HFFc6 (cell line): ENCODE measurements at regions not wholly inside any gene's neighbourhood (a gene's known extent, or its start where the extent isn't known, plus 50 kb on each side); places are given as distances from the start of the nearest gene placed in this dataset.
"Not testable (repeated sequence)": the region's sequence is repeated elsewhere in the genome, so short reads cannot be mapped to it uniquely, and the experiment has no call there.

ENCODE experiments used
- DNase-seq: peaks from one replicate; pipeline ENCODE4 v3.0.0-alpha.2; 2018
- H3K27ac Mint-ChIP-seq: 2 replicates; pipeline ENCODE4 v1.8.0; 2020; ENCODE audit warnings: mild to moderate bottlenecking, mixed read lengths
- H3K27me3 Mint-ChIP-seq: 2 replicates; pipeline ENCODE4 v1.8.0; 2021; ENCODE audit warnings: mild to moderate bottlenecking, moderate library complexity, mixed read lengths; ENCODE audit not compliant: insufficient read depth
- H3K36me3 Mint-ChIP-seq: 2 replicates; pipeline ENCODE4 v1.8.0; 2021; ENCODE audit warnings: low read depth, mixed read lengths
- H3K4me1 Mint-ChIP-seq: 2 replicates; pipeline ENCODE4 v1.8.0; 2020; ENCODE audit warnings: low read depth, mixed read lengths
- H3K4me3 Mint-ChIP-seq: 2 replicates; pipeline ENCODE4 v1.8.0; 2020; ENCODE audit warnings: mild to moderate bottlenecking, moderate library complexity, mixed read lengths
- H3K9me3 Mint-ChIP-seq: 2 replicates; pipeline ENCODE4 v1.8.0; 2020; ENCODE audit warnings: mild to moderate bottlenecking, mixed read lengths
- CTCF ChIP-seq: fragments of 200-600 bp; sonication (generic); IDR thresholded peaks from 2 replicates; pipeline ENCODE4 v1.5.0; 2021; ENCODE audit warnings: antibody characterized with exemption, mild to moderate bottlenecking

- H3K27ac Mint-ChIP-seq, DNase-seq, H3K9me3 Mint-ChIP-seq, H3K27me3 Mint-ChIP-seq, H3K4me3 Mint-ChIP-seq: not testable (repeated sequence)
- Mint-ChIP-seq H3K4me1 (peaks cover 28% of the 10 kb centered on the region), H3K36me3 (peaks cover 13% of the 10 kb centered on the region)
Measured at GRCh38 chr1:149841597-149842238, 57.6 kb upstream of the BOLA1 start.

DNA sequence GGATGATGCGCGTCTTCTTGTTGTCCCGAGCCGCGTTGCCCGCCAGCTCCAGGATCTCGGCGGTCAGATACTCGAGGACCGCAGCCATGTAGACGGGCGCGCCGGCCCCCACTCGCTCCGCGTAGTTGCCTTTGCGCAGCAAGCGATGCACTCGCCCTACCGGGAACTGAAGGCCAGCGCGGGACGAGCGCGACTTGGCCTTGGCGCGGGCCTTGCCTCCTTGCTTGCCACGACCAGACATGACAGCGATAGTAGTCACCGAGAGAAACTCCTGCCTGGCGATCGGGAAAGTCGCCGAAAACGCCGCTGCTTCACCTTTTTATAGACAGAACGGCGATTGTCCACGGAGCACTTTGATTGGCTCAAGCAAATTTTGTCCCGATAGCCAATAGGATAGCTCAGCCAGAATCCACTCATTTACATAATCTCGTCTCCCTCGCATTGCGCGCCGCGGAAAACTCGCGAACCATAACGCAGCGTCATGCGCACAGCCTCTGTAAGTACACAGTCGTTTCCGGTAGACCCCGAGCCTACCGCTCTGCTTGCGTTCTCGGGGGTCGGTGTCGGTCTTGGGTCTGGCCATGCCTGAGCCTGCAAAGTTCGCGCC is 56.8 kb upstream of the BOLA1 start:
- peaks cover 19% of the 10 kb centered on the region for H3K36me3 Mint-ChIP-seq
- H3K27me3 Mint-ChIP-seq, H3K9me3 Mint-ChIP-seq, H3K4me3 Mint-ChIP-seq, DNase-seq, H3K27ac Mint-ChIP-seq: not testable (repeated sequence)
- H3K4me1 Mint-ChIP-seq: peaks cover 36% of the 10 kb centered on the region

GRCh38 chr1:149843431-149844041 is 55.8 kb upstream of the BOLA1 start:
- Mint-ChIP-seq H3K36me3 (peaks cover 19% of the 10 kb centered on the region), H3K4me1 (peaks cover 46% of the 10 kb centered on the region), H3K4me3 (peak overlapping the region; percentile 94), H3K27ac (peak overlapping the region; percentile 92), H3K9me3 (no peaks in the 10 kb centered on the region), H3K27me3 (peaks cover 4% of the 10 kb centered on the region; the same call in 1 of the 2 replicates)
- TF ChIP-seq CTCF: no peak
- DNase-seq: no peak

DNA sequence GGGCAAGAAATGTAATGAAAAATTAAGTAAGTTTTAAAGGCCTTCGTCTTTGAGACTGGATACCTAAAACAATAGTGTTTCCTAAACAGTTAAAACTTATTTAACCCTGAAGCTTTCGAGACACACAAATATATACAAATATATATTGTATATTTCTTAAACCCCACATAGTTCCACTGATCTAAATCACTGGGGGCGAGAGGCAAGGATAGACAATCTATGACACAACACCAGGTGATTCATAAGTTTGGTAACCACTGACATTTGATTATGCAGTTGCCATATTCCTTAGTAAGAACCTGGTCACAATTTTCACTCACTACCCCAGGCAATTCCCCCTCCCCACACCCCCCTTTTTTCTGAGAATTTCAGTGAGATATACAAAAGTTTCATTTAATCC is 55.3 kb upstream of the BOLA1 start:
- peaks cover 19% of the 10 kb centered on the region for H3K36me3 Mint-ChIP-seq
- peak overlapping the region; percentile 92 for H3K27ac Mint-ChIP-seq
- peak overlapping the region; percentile 94 for H3K4me3 Mint-ChIP-seq
- H3K4me1 Mint-ChIP-seq: peaks cover 51% of the 10 kb centered on the region
- H3K9me3 Mint-ChIP-seq: no peaks in the 10 kb centered on the region
- TF ChIP-seq CTCF: no peak
- DNase-seq: peak; percentile 70
- peaks cover 4% of the 10 kb centered on the region; the same call in 1 of the 2 replicates for H3K27me3 Mint-ChIP-seq

DNA sequence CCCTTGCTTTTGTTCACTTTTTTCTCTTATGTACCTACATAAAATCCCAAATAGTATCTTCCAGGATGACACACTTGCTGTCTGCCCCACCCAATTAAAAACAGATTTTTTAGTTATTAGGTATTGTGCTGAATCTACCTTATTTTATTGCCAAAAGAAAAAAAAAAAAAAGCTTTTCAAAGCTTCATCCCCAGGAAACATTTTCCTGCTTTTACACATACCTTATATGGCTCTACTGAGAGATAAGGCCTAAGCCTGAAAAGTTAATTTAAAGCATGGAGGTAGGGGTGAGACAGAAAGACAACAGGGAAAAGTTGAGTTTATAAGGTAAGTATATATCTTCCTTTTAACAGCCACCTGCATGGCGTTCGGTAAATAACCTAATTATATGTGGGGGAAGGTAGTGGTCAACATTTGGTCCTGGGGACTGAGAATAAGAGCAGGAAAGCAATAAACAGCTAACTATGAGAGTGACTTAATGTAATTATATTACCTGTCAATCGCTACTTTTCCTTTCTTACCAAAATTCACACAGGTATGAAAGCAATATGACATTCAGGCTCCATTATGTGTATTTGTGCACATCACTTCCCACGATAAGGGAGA is 54.6 kb upstream of the BOLA1 start:
- no peak for TF ChIP-seq CTCF
- Mint-ChIP-seq H3K27me3 (peaks cover 4% of the 10 kb centered on the region; the same call in 1 of the 2 replicates), H3K4me1 (peaks cover 58% of the 10 kb centered on the region), H3K9me3 (no peaks in the 10 kb centered on the region), H3K4me3 (peak overlapping the region; percentile 94), H3K27ac (peak overlapping the region; percentile 92), H3K36me3 (peaks cover 21% of the 10 kb centered on the region)
- no peak for DNase-seq

DNA sequence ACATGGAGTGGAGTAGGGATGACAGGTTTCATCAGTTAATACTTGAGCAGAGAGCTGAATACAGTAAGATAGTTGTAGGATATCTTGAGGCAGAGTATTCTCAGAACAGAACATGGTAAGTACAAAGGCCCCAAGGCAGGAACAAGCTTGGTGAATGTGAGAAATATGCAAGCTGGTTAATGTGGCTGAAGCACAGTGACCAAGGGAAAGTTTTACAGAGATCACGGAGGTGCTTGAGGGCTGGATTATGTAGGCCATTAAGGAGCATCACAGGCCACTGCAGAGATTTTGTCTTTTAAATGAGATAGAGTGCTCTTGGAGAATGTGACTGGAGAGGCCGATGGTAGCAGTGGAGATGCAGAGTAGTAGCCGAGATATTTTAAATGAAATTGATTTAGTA is 54.0 kb upstream of the BOLA1 start:
- no peak for DNase-seq
- peaks cover 4% of the 10 kb centered on the region; the same call in 1 of the 2 replicates for H3K27me3 Mint-ChIP-seq
- TF ChIP-seq CTCF: no peak
- H3K4me1 Mint-ChIP-seq: peaks cover 62% of the 10 kb centered on the region
- peak overlapping the region; percentile 92 for H3K27ac Mint-ChIP-seq
- peak overlapping the region; percentile 5; the same call in 1 of the 2 replicates for H3K4me3 Mint-ChIP-seq
- H3K36me3 Mint-ChIP-seq: peaks cover 24% of the 10 kb centered on the region
- H3K9me3 Mint-ChIP-seq: no peaks in the 10 kb centered on the region
